ENCODE measurements at regions not wholly inside any gene's neighbourhood (a gene's known extent, or its start where the extent isn't known, plus 50 kb on each side); places are given as distances from the start of the nearest gene placed in this dataset.

GRCh38 chr5:164054461-164054860, 549.0 kb downstream of the MAT2B start:
- Histone ChIP-seq H3K4me3 (ENCODE audit: low read depth, low read length) (no peak overlapping the region), H3K36me3 (ENCODE audit: control insufficient read depth, insufficient read depth, low read length) (no peaks in the 10 kb centered on the region), H3K27ac (ENCODE audit: low read depth, low read length) (no peak overlapping the region), H3K9ac (ENCODE audit: low read length) (no peak overlapping the region), H3K4me1 (ENCODE audit: control insufficient read depth, insufficient read depth, low read length) (peaks cover 3% of the 10 kb centered on the region; the same call in 1 of the 2 replicates), H3K9me3 (ENCODE audit: control insufficient read depth, insufficient read depth, low read depth, low read length) (no peaks in the 10 kb centered on the region), H3K27me3 (ENCODE audit: control insufficient read depth, insufficient read depth, low read length) (no peaks in the 10 kb centered on the region)

- no peaks in the 10 kb centered on the region for H3K27me3 ChIP-seq (ENCODE audit: control insufficient read depth, insufficient read depth, low read length)
- H3K4me1 ChIP-seq (ENCODE audit: control insufficient read depth, insufficient read depth, low read length) = no peaks in the 10 kb centered on the region; the same call in 1 of the 2 replicates
- no peak overlapping the region for H3K27ac ChIP-seq (ENCODE audit: low read depth, low read length)
- no peaks in the 10 kb centered on the region for H3K36me3 ChIP-seq (ENCODE audit: control insufficient read depth, insufficient read depth, low read length)
- H3K4me3 ChIP-seq (ENCODE audit: low read depth, low read length) = no peak overlapping the region
- no peak overlapping the region for H3K9ac ChIP-seq (ENCODE audit: low read length)
- no peaks in the 10 kb centered on the region for H3K9me3 ChIP-seq (ENCODE audit: control insufficient read depth, insufficient read depth, low read depth, low read length)
Measured at GRCh38 chr5:164057121-164057520, 551.7 kb downstream of the MAT2B start.

GRCh38 chr5:164058621-164059020, 553.2 kb downstream of the MAT2B start:
- no peaks in the 10 kb centered on the region for H3K9me3 ChIP-seq (ENCODE audit: control insufficient read depth, insufficient read depth, low read depth, low read length)
- H3K4me3 ChIP-seq (ENCODE audit: low read depth, low read length) = no peak overlapping the region
- H3K27ac ChIP-seq (ENCODE audit: low read depth, low read length) = no peak overlapping the region
- no peaks in the 10 kb centered on the region for H3K27me3 ChIP-seq (ENCODE audit: control insufficient read depth, insufficient read depth, low read length)
- no peaks in the 10 kb centered on the region for H3K36me3 ChIP-seq (ENCODE audit: control insufficient read depth, insufficient read depth, low read length)
- no peaks in the 10 kb centered on the region for H3K4me1 ChIP-seq (ENCODE audit: control insufficient read depth, insufficient read depth, low read length)
- no peak overlapping the region for H3K9ac ChIP-seq (ENCODE audit: low read length)

- Histone ChIP-seq H3K9me3 (ENCODE audit: control insufficient read depth, insufficient read depth, low read depth, low read length) (no peaks in the 10 kb centered on the region), H3K27me3 (ENCODE audit: control insufficient read depth, insufficient read depth, low read length) (no peaks in the 10 kb centered on the region), H3K27ac (ENCODE audit: low read depth, low read length) (no peak overlapping the region), H3K4me1 (ENCODE audit: control insufficient read depth, insufficient read depth, low read length) (no peaks in the 10 kb centered on the region), H3K36me3 (ENCODE audit: control insufficient read depth, insufficient read depth, low read length) (no peaks in the 10 kb centered on the region), H3K9ac (ENCODE audit: low read length) (no peak overlapping the region), H3K4me3 (ENCODE audit: low read depth, low read length) (no peak overlapping the region)
Measured at GRCh38 chr5:164059471-164059870, 554.1 kb downstream of the MAT2B start.

DNA sequence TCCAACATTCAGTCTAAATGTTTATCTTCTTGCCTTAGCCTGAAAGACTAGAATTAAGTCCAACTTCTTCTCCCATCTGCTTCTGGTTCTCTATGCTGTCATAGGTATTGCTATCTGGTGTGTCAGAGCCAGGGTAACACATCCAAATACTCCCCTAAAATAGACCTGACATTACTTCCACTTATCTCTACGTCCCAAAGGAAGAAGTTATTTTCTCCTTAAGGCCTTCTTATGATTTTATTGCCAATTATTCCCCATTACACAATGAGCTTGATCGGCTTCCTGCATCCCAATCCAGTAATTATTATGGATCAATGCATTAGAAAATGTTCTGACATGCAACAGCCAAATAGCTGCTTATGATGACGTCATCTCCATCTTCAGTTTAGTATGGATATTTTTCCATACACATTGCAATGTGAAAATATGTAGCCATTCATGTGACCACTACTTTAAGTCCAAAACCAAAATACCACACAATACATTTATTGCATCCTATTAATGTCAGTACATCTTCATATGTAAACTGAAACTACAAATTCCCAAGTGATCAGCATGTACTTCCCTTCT, 555.5 kb downstream of the MAT2B start:
- Histone ChIP-seq H3K4me1 (ENCODE audit: control insufficient read depth, insufficient read depth, low read length) (no peaks in the 10 kb centered on the region), H3K9ac (ENCODE audit: low read length) (no peak overlapping the region), H3K4me3 (ENCODE audit: low read depth, low read length) (no peak overlapping the region), H3K27me3 (ENCODE audit: control insufficient read depth, insufficient read depth, low read length) (no peaks in the 10 kb centered on the region), H3K36me3 (ENCODE audit: control insufficient read depth, insufficient read depth, low read length) (no peaks in the 10 kb centered on the region), H3K9me3 (ENCODE audit: control insufficient read depth, insufficient read depth, low read depth, low read length) (no peaks in the 10 kb centered on the region), H3K27ac (ENCODE audit: low read depth, low read length) (no peak overlapping the region)

GRCh38 chr5:164062304-164062703, 556.9 kb downstream of the MAT2B start:
- no peak overlapping the region for H3K4me3 ChIP-seq (ENCODE audit: low read depth, low read length)
- no peak overlapping the region for H3K27ac ChIP-seq (ENCODE audit: low read depth, low read length)
- no peaks in the 10 kb centered on the region for H3K4me1 ChIP-seq (ENCODE audit: control insufficient read depth, insufficient read depth, low read length)
- no peaks in the 10 kb centered on the region for H3K27me3 ChIP-seq (ENCODE audit: control insufficient read depth, insufficient read depth, low read length)
- no peaks in the 10 kb centered on the region for H3K9me3 ChIP-seq (ENCODE audit: control insufficient read depth, insufficient read depth, low read depth, low read length)
- H3K9ac ChIP-seq (ENCODE audit: low read length) = no peak overlapping the region
- no peaks in the 10 kb centered on the region for H3K36me3 ChIP-seq (ENCODE audit: control insufficient read depth, insufficient read depth, low read length)

GRCh38 chr5:164065266-164065665, 559.8 kb downstream of the MAT2B start:
- no peaks in the 10 kb centered on the region for H3K4me1 ChIP-seq (ENCODE audit: control insufficient read depth, insufficient read depth, low read length)
- H3K36me3 ChIP-seq (ENCODE audit: control insufficient read depth, insufficient read depth, low read length) = no peaks in the 10 kb centered on the region
- H3K9me3 ChIP-seq (ENCODE audit: control insufficient read depth, insufficient read depth, low read depth, low read length) = no peaks in the 10 kb centered on the region
- H3K9ac ChIP-seq (ENCODE audit: low read length) = no peak overlapping the region
- H3K27me3 ChIP-seq (ENCODE audit: control insufficient read depth, insufficient read depth, low read length) = no peaks in the 10 kb centered on the region
- no peak overlapping the region for H3K27ac ChIP-seq (ENCODE audit: low read depth, low read length)
- no peak overlapping the region for H3K4me3 ChIP-seq (ENCODE audit: low read depth, low read length)

DNA sequence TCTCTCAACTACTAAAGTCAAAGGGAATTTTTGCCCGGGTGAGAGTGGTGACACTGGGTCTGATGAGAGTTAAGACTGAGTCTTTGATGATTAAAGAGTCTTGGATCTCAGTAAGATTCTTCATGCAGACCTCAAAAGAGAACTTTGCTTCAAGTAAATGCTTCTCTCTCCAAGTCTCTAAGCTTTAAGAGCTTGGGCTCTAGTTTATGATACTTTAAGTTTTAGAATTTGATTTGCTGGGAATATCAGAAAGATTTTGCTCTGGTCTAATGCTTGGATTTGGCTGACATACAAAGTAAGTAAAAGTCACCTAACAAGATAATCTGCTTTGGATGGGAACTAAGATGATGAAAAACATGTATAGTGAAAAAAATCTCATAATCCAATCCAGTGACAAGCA, 566.3 kb downstream of the MAT2B start:
- Histone ChIP-seq H3K4me3 (ENCODE audit: low read depth, low read length) (no peak overlapping the region), H3K4me1 (ENCODE audit: control insufficient read depth, insufficient read depth, low read length) (no peaks in the 10 kb centered on the region), H3K9me3 (ENCODE audit: control insufficient read depth, insufficient read depth, low read depth, low read length) (no peaks in the 10 kb centered on the region), H3K36me3 (ENCODE audit: control insufficient read depth, insufficient read depth, low read length) (no peaks in the 10 kb centered on the region), H3K9ac (ENCODE audit: low read length) (no peak overlapping the region), H3K27me3 (ENCODE audit: control insufficient read depth, insufficient read depth, low read length) (no peaks in the 10 kb centered on the region), H3K27ac (ENCODE audit: low read depth, low read length) (no peak overlapping the region)

GRCh38 chr5:164073081-164073480, 567.7 kb downstream of the MAT2B start:
- Histone ChIP-seq H3K9ac (ENCODE audit: low read length) (no peak overlapping the region), H3K27me3 (ENCODE audit: control insufficient read depth, insufficient read depth, low read length) (no peaks in the 10 kb centered on the region), H3K27ac (ENCODE audit: low read depth, low read length) (no peak overlapping the region), H3K4me3 (ENCODE audit: low read depth, low read length) (no peak overlapping the region), H3K36me3 (ENCODE audit: control insufficient read depth, insufficient read depth, low read length) (no peaks in the 10 kb centered on the region), H3K9me3 (ENCODE audit: control insufficient read depth, insufficient read depth, low read depth, low read length) (no peaks in the 10 kb centered on the region), H3K4me1 (ENCODE audit: control insufficient read depth, insufficient read depth, low read length) (no peaks in the 10 kb centered on the region)

DNA sequence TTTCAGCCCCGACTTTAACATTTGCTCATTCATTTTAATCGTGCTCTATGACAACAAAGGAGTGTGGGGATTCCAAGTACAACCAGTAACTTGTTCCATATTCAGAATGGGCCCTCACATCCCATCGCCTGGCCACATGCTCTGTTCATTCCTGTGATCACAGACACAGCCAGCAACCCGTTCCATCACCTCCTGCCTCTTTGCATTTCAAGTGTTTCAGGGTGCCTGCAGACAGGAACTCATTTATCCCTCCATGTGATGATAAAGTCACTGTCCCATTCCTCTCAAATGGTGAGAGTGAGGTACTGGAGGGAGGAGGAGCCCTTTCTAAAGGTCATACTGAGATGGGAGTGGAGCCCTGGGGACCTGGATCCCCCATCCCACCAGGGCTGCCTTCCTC, 571.1 kb downstream of the MAT2B start:
- Histone ChIP-seq H3K4me1 (ENCODE audit: control insufficient read depth, insufficient read depth, low read length) (no peaks in the 10 kb centered on the region), H3K27me3 (ENCODE audit: control insufficient read depth, insufficient read depth, low read length) (no peaks in the 10 kb centered on the region), H3K36me3 (ENCODE audit: control insufficient read depth, insufficient read depth, low read length) (no peaks in the 10 kb centered on the region), H3K9ac (ENCODE audit: low read length) (no peak overlapping the region), H3K27ac (ENCODE audit: low read depth, low read length) (no peak overlapping the region), H3K4me3 (ENCODE audit: low read depth, low read length) (no peak overlapping the region), H3K9me3 (ENCODE audit: control insufficient read depth, insufficient read depth, low read depth, low read length) (no peaks in the 10 kb centered on the region)

- Histone ChIP-seq H3K9ac (ENCODE audit: low read length) (no peak overlapping the region), H3K27ac (ENCODE audit: low read depth, low read length) (no peak overlapping the region), H3K4me1 (ENCODE audit: control insufficient read depth, insufficient read depth, low read length) (no peaks in the 10 kb centered on the region), H3K36me3 (ENCODE audit: control insufficient read depth, insufficient read depth, low read length) (no peaks in the 10 kb centered on the region), H3K27me3 (ENCODE audit: control insufficient read depth, insufficient read depth, low read length) (no peaks in the 10 kb centered on the region), H3K4me3 (ENCODE audit: low read depth, low read length) (no peak overlapping the region), H3K9me3 (ENCODE audit: control insufficient read depth, insufficient read depth, low read depth, low read length) (no peaks in the 10 kb centered on the region)
Measured at GRCh38 chr5:164090358-164090757, 584.9 kb downstream of the MAT2B start.

GRCh38 chr5:164091836-164092235, 586.4 kb downstream of the MAT2B start:
- Histone ChIP-seq H3K27me3 (ENCODE audit: control insufficient read depth, insufficient read depth, low read length) (no peaks in the 10 kb centered on the region), H3K4me3 (ENCODE audit: low read depth, low read length) (no peak overlapping the region), H3K4me1 (ENCODE audit: control insufficient read depth, insufficient read depth, low read length) (no peaks in the 10 kb centered on the region)

More at GRCh38 chr5:164091836-164092235, 586.4 kb downstream of the MAT2B start:
- H3K36me3 ChIP-seq (ENCODE audit: control insufficient read depth, insufficient read depth, low read length) = no peaks in the 10 kb centered on the region
- H3K27ac ChIP-seq (ENCODE audit: low read depth, low read length) = no peak overlapping the region
- H3K9ac ChIP-seq (ENCODE audit: low read length) = no peak overlapping the region
- H3K9me3 ChIP-seq (ENCODE audit: control insufficient read depth, insufficient read depth, low read depth, low read length) = no peaks in the 10 kb centered on the region
